Tibial artery (tissue), 4 donors: ENCODE measurements at regions not wholly inside any gene's neighbourhood (a gene's known extent, or its start where the extent isn't known, plus 50 kb on each side); places are given as distances from the start of the nearest gene placed in this dataset.

Source experiments
- DNase-seq, 2 donors: peaks; one replicate each; pipeline ENCODE4 v3.0.0-alpha.2; 2019
- H3K27ac ChIP-seq, 2 donors: fragments of 200-600 bp; sonication (generic) in 1 of 2; 1 replicate in 1 of 2; 2 replicates in 1 of 2; pipeline ENCODE4 v1.5.1; 2018 to 2019; ENCODE audit warnings: mild to moderate bottlenecking in 1 of 2
- H3K27me3 ChIP-seq, 2 donors: fragments of 200-600 bp; sonication (generic) in 1 of 2; one replicate each; pipeline versions ENCODE4 v1.5.1 to v1.6.0; 2016 to 2019
- H3K36me3 ChIP-seq, 3 donors: fragments of 200-600 bp; sonication (generic) in 2 of 3; one replicate each; pipeline ENCODE4 v1.5.1; 2016 to 2019; ENCODE audit warnings: mild to moderate bottlenecking in 2 of 3
- H3K4me1 ChIP-seq, 4 donors: fragments of 200-600 bp; sonication (generic) in 2 of 4; 1 replicate in 3 of 4; 2 replicates in 1 of 4; pipeline ENCODE4 v1.5.1; 2016 to 2019
- H3K4me3 ChIP-seq, 2 donors: fragments of 200-600 bp; sonication (generic) in 1 of 2; 1 replicate in 1 of 2; 2 replicates in 1 of 2; pipeline ENCODE4 v1.5.1; 2018 to 2019; ENCODE audit warnings: mild to moderate bottlenecking in 2 of 2
- H3K9me3 ChIP-seq, 3 donors: fragments of 200-600 bp; sonication (generic) in 1 of 3; one replicate each; pipeline ENCODE4 v1.5.1; 2016 to 2019
- intact Hi-C: fragments of 100-400 bp; cut with DNase I; formaldehyde crosslinking; loops from one replicate; pipeline ENCODE4 v1.15.0; 2023; ENCODE audit warnings: low total_unique reads
- TF ChIP-seq, protein P1 (sequence below), 2 experiments: fragments of 200-600 bp in 1 of 2; fragments of 450-650 bp in 1 of 2; IDR thresholded peaks; one replicate each; pipeline ENCODE4 v1.5.1; 2017 to 2019; ENCODE audit warnings: antibody characterized with exemption in 2 of 2, mild to moderate bottlenecking in 1 of 2, moderate library complexity in 1 of 2

GRCh38 chr3:109952924-109953323 is 615.6 kb upstream of the DPPA4 start:
- H3K36me3 ChIP-seq = no peaks in the 10 kb centered on the region
- H3K9me3 ChIP-seq = no peaks in the 10 kb centered on the region
- peaks cover 0 to 6% (median 0%) of the 10 kb centered on the region in 4 donors for H3K4me1 ChIP-seq
- H3K27me3 ChIP-seq = no peaks in the 10 kb centered on the region
- TF ChIP-seq, protein P1, sequence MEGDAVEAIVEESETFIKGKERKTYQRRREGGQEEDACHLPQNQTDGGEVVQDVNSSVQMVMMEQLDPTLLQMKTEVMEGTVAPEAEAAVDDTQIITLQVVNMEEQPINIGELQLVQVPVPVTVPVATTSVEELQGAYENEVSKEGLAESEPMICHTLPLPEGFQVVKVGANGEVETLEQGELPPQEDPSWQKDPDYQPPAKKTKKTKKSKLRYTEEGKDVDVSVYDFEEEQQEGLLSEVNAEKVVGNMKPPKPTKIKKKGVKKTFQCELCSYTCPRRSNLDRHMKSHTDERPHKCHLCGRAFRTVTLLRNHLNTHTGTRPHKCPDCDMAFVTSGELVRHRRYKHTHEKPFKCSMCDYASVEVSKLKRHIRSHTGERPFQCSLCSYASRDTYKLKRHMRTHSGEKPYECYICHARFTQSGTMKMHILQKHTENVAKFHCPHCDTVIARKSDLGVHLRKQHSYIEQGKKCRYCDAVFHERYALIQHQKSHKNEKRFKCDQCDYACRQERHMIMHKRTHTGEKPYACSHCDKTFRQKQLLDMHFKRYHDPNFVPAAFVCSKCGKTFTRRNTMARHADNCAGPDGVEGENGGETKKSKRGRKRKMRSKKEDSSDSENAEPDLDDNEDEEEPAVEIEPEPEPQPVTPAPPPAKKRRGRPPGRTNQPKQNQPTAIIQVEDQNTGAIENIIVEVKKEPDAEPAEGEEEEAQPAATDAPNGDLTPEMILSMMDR (IDR thresholded peaks at IDR 0.05) = no peak
- H3K4me3 ChIP-seq = no peak overlapping the region
- DNase-seq = no peak
- H3K27ac ChIP-seq = no peak overlapping the region
- intact Hi-C loops = no loop called here

DNA sequence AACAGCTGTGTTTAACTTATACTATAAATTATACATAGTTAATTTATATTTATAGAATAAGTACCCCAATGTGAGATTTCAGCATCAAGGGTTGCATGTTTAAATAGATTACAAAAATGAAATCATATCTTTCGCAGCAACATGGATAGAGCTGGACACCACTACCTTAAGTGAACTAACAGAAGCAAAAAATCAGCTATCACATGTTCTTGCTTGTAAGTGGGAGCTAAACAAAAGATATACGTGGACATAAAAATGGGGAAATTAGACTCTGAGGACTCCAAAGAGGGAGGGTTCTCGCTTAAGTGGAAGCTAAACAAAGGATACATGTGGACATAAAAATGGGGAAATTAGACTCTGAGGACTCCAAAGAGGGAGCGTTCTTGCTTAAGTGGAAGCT is 626.5 kb upstream of the DPPA4 start:
- H3K27me3 ChIP-seq = no peaks in the 10 kb centered on the region
- intact Hi-C loops = no loop called here
- H3K27ac ChIP-seq = no peak overlapping the region
- no peaks in the 10 kb centered on the region for H3K4me1 ChIP-seq
- H3K36me3 ChIP-seq = no peaks in the 10 kb centered on the region
- H3K9me3 ChIP-seq = no peaks in the 10 kb centered on the region
- H3K4me3 ChIP-seq = no peak overlapping the region
- TF ChIP-seq, protein P1 (IDR thresholded peaks at IDR 0.05) = no peak
- DNase-seq = no peak

- no peak overlapping the region for H3K27ac ChIP-seq
- no peaks in the 10 kb centered on the region for H3K9me3 ChIP-seq
- no peaks in the 10 kb centered on the region for H3K36me3 ChIP-seq
- intact Hi-C loops = no loop called here
- H3K27me3 ChIP-seq = no peaks in the 10 kb centered on the region
- no peaks in the 10 kb centered on the region for H3K4me1 ChIP-seq
- TF ChIP-seq, protein P1 (IDR thresholded peaks at IDR 0.05) = no peak
- no peak overlapping the region for H3K4me3 ChIP-seq
- no peak for DNase-seq
Measured at GRCh38 chr3:109973733-109974132, 636.4 kb upstream of the DPPA4 start.

DNA sequence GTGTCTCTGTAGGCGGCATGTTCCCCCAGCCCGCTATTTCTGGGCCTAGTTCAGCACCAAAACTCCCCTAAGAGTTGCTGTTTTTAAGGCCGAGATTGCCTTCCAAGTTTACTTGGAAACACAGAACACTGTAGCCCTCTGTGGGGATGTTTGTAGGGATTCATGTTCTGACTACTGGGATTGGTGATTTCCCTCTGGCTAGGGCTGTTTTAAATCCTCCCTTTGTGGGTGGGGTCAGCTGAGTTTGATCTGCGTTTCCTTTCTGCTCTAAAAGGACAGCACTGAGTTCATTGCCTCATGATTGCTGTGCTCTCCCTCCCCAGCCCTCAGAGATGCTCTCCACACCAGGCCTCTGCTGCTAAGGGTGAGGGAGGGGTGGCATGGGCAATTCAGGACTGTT is 640.6 kb upstream of the DPPA4 start:
- H3K27ac ChIP-seq = no peak overlapping the region
- DNase-seq = no peak
- H3K27me3 ChIP-seq = no peaks in the 10 kb centered on the region
- intact Hi-C loops = no loop called here
- H3K36me3 ChIP-seq = no peaks in the 10 kb centered on the region
- H3K4me1 ChIP-seq = no peaks in the 10 kb centered on the region
- H3K9me3 ChIP-seq = no peaks in the 10 kb centered on the region
- H3K4me3 ChIP-seq = no peak overlapping the region
- TF ChIP-seq, protein P1 (IDR thresholded peaks at IDR 0.05) = no peak

DNA sequence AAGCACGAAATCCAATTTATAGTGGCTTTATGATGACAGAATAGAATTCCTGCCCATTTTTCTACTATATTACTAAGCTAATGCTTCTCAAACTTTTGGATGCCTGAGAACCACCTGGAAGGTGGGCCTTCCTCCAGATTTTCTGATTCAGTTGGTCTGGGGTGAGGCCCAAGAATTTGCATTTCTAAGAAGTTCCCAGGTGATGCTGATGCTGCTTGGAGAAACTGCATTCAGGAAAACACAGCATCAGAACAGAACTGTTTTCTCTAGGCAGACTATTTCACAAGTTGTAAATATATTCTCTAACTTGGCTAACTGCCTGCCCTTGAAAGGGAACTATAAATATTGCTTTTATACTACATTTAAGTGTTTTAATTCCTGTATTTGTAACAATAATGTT is 644.9 kb upstream of the DPPA4 start:
- TF ChIP-seq, protein P1 (IDR thresholded peaks at IDR 0.05) = no peak
- Histone ChIP-seq H3K36me3 (no peaks in the 10 kb centered on the region), H3K27ac (no peak overlapping the region), H3K4me1 (peaks cover 0 to 10% (median 0%) of the 10 kb centered on the region in 4 donors), H3K9me3 (no peaks in the 10 kb centered on the region), H3K4me3 (no peak overlapping the region), H3K27me3 (no peaks in the 10 kb centered on the region)
- intact Hi-C loops = no loop called here
- DNase-seq = no peak

DNA sequence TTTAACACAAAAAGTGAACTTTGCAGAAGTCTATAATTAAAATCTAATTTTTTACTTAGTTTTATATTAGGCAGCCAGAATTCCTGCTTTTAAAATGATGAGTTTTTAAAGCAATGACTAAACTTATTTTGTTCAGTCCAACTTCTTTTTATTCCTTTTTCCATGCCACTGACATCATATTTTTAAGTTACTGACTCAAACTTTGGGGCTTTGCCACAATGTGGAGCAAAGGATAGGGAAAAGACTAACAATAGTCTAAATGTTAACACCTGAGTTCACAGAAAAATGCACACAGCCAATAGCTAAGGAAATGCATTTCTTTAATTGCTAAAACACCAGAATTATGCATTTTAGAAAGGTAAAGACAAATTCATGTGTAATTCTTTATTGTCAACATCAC is 647.6 kb upstream of the DPPA4 start:
- Histone ChIP-seq H3K4me1 (peaks cover 0 to 10% (median 0%) of the 10 kb centered on the region in 4 donors), H3K27ac (no peak overlapping the region), H3K36me3 (no peaks in the 10 kb centered on the region), H3K27me3 (no peaks in the 10 kb centered on the region), H3K9me3 (no peaks in the 10 kb centered on the region), H3K4me3 (no peak overlapping the region)
- DNase-seq = no peak
- intact Hi-C loops = no loop called here
- TF ChIP-seq, protein P1 (IDR thresholded peaks at IDR 0.05) = no peak
